Activated CD8-positive, alpha-beta memory T cell treated with anti-CD3 and anti-CD28 coated beads for 4 hours (primary cell): ENCODE measurements at regions not wholly inside any gene's neighbourhood (a gene's known extent, or its start where the extent isn't known, plus 50 kb on each side); places are given as distances from the start of the nearest gene placed in this dataset.

Source experiments
- DNase-seq, 2 donors: peaks; one replicate each; pipeline ENCODE4 v3.0.0-alpha.2; 2020; ENCODE audit warnings: low read depth in 2 of 2

DNA sequence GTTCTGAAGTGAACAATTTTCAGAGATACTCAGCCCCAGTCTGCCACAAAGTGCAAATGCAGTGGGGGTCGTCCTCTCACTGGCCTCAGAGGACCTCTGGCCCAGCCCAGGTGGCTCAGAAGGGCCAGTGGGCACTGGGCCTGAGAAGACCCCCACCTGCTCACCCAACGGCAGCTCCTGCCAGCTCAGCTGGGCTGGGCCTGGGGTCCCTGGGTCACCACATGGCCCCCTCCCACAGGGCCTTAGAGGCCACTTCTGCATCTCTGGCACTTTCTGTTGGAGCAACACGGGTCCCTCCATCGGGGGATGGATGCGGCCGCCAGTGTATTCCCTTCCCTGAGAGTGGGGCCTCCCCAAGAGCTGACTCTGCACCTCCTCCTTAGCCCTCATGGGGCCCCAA, 262.7 kb upstream of the KCNH8 start:
- DNase-seq, result no peak

DNA sequence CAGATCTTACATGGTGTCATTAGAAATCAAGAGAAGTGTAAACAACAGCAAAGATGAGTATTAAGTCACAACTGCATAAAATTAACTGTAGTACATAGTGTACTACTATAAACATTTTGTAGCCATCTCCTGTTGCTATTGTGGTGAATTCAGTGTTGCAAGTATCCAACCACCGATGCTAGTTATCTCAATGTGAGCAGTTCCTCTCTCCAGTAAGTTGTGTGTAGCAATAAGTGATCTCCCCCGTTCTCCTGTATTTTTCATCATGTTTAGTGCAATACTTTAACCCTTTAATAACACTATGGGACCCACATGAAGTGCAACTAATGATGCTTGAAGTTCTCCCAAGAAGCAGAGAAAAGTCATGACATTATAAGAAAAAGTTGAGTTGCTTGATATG, 264.7 kb upstream of the KCNH8 start:
- no peak for DNase-seq

DNA sequence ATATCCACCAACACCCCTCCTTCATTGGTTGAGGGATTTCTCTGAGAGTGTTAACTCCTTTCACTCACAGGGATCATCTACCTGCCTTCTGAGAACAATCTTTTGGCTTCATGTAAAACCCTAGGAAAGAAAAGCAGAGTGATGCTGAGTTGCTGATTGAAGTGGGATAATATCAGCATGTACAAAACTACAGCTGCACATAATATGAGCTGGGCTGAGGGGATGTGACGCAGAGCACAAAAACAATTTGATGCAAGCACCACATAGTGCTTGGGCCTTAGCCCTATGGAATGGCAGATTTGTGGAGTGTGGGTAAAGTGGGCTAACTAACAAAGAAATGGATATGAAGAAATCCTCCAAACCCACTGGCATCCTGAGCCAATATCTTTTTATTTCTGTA, 267.6 kb upstream of the KCNH8 start:
- DNase-seq, result no peak

DNA sequence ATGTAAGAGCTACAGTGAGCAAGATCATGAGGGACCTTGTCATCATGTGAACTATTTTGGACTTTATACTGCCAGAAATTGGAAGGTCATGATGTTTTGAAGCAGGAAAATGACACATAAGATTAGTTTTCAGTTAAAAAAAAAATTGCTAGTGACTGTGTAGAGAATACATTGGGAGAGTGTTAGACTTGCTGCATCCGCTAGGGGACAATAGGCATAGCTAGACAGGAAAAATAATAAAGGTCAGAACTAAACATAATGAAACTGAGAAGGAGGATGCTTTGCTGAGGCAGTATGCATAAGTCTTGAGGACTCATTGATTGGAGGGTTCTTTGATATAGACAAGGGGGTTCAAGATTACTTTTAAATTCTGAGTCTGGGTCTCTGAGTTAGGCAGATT, 275.8 kb upstream of the KCNH8 start:
- DNase-seq, result no peak

DNA sequence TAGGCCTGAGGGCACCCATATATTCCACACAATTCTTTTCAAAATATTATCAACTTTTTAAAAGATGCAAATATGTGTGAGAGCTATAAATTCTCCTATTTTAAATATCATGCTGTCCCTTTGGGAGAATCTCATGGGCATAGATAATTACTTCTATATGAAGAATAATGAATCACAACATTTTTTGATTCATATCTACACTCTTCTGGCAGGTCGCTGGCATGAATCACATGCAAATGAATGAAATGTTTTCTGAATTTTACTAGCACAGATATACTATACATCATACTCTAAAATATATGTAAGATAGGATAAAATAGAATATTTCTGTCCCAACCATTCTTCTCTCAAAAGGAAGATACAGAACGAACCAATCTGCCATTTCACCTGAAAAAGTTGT, 277.7 kb upstream of the KCNH8 start:
- no peak for DNase-seq

DNA sequence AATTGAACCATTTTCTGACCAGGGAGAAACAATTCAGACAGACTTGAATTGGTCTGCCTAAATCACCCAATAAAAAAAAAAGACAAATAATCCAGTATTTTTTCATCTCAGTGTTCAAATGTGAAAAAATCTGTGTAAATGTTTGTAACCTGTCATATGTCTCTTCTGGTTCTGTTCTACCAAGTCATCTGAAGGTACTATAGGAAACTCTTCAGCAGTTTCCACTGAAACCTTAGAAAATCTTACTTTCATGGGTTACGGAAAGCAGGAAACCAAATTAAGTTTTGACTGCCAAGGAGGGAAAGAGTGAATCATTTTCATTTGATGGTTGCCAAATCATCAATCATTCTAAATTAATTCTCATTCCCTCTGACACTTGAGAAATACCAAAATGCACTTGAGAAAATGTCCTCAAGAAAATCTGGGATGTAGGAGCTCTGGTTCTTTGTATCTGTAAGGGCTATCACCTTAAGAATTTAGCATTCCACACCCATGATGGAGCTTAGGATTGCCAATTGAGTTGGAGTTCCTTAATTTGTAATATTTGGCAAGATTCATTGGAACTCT, 278.2 kb upstream of the KCNH8 start:
- no peak for DNase-seq

DNA sequence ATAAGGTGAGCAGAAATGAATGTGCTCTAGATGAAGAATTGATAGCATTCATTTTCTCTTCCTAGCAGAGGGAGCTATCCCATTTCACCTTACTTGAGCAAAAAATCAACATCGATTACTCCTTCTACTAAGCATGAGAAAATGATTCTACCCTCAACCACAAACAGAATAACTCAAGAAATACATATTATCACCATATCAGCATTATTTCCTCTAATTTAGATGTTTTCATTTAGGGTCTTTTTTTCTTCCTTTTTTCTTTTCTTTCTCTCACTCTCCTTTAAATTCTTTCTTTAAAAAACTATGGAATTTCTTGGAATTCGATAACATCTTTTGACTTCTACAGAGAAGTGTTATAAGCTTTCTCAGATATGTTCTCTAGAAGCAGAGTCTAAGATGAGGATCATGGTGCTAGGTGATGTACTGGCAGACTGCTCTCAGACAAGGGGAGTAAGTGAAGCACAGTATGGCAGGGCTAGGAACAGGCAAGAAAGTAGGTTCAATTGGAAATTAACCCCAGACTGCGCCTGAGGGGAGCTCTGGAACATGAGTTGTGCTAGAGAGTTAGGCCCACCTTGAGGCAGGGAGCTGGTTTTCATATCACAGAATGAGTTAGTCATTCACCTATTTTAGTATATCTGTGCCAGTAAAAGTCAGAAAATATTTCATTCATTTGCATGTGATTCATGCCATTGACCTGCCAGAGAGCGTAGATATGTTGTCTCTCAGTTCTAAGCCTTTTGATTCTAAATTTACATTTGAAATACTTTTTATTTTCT, 279.2 kb upstream of the KCNH8 start:
- DNase-seq, result no peak

DNA sequence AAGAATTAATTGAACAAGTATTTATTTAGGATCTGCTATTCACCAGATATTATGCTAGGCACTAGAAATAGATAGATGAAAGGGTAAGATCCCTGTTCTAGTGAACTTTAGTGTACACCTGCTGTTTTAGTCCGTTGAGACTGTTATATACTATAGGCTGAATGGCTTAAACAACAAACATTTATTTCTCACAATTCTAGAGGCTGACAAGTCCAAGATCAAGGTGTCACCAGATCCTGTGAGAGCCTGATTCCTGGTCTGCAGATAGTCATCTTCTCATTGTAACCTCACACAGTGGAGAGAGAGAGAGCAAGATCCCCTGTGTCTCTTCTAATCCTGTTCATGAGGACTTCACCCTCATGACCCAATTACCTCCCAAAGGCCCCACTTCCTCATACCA, 281.4 kb upstream of the KCNH8 start:
- DNase-seq, result no peak

DNA sequence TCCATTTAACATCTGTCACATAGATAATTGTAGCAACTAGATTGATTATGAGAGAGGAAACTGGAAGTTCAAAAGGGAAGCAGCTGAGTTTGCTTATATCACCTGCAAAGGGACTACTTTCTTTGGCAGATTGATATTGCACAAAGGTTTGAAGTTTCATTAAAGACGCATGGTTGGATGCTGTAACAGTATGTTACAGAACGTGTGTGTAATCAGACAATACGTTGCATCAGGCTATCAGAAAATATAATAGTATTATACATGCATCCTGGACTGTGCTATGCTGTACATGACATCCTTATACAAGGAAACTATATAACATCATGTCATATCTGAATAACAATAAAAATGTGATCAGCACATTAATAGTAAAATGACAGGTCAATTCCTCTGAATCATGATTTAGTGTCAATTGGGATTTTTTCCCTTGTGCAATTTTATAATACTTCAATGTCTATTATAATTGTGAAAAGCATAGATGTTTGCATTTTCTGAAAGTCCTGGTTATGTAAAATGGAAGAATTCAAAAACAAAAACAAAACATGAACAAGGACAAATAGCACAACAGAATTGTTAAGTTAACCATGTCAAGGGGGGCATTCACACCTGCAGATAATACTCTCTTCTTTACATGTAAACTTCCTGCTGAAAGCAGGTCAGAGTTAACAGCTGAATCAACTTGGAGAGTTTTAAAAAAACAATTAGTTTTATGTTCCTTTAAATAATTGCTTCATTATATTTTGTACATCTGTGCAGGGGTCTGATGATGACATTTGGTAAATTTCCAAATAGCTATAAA, 283.2 kb upstream of the KCNH8 start:
- DNase-seq, result no peak

DNA sequence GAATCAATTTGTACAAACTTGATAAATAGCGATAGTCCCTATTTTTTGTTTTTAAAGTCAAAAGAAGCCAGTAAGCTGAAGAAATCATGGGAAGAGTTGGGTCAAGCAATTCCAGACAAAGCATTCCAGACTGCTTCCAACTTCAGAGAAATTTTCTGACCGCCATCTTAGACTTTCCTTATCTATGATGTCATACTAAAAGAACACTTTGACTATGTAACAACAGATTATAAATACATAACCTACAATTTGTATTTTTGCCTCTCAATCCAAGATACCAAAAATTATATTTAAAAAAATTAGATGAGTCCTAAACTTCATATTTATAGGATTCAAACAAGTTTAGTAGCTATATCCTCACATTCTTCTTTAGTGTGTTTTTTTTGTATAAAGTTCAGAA, 286.2 kb upstream of the KCNH8 start:
- no peak for DNase-seq

DNA sequence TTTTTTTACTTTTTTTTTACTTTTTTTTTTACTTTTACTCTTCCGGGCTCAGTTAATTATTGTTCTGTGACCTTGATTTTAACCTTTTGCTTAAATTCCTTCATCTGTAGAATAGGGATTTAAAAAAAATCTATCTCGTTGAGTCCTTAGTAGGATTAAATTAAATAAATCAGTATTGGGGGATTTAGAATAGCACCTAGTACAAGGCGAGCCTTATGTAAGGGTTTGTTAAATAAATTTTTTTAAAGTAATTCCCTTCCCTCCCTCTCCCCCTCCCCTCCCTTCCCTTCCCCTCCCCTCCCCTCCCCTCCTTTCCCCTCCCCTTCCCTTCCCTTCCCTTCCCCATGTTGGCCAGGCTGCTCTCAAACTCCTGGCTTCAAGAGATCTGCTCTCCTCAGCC, 287.2 kb upstream of the KCNH8 start:
- no peak for DNase-seq

DNA sequence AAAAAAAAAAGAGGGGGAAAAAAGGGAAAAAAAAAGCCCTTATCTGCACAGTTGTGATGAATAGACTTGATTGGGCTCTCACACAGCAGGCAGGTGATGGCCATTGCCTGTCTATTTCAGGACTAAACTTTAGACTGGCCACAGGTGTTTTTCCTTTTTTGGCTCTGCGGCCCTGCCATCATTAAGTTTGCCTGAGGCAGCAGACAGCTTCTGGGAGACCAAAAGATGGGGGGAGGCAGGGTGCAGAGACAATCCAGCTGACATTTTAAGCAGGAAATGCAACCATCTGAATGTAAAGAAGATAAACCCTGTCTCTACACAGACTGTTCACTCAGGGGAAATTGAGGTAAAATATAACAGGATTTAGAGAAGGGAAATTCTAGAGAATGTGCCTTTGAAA, 295.0 kb upstream of the KCNH8 start:
- no peak for DNase-seq

DNA sequence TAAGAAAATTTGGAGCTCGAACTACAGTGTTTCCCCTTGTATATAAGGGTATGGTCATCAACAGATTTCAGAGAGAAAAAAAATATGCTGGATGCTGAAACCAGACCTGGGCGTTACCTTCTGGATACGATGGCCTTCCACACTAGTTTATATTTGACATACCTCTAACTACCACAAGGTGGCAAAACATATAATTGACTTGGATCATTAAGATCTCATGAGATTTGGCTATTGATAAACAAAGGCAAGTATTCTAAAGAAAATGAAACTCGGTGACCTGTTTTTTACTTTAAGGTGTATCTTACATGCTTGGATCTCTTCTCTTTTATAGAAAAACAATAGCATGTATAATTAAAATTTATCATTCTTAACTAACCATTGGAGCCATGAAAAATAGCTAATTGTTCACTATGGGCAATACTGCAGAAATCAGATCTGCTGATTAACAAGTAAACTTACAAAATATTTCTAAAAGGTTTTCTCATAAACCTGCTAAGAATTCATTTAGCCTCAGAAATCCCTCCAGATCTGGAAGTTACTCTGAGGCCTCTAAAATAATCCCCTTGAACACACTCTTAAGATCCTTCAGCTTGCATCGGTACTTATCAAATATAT, 300.6 kb upstream of the KCNH8 start:
- DNase-seq, result no peak

DNA sequence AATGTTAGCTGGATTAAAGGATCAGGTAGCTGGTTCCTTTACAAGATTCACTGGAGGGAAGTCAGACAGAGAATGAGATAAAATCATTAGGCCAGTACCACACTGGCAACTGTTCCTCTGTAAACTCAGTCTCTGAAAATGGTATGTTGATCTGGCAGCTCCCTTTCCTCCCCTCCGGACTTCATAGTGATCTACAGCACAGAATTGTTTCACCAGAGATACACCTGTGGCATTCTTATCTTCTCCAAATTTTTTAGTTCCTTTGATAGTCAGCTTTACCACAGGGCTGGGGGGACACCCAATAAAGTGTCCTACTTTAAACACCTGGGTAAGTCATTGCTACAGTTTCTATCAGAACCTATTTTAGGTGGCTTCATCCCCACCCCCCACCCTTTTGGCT, 304.3 kb upstream of the KCNH8 start:
- no peak for DNase-seq

DNA sequence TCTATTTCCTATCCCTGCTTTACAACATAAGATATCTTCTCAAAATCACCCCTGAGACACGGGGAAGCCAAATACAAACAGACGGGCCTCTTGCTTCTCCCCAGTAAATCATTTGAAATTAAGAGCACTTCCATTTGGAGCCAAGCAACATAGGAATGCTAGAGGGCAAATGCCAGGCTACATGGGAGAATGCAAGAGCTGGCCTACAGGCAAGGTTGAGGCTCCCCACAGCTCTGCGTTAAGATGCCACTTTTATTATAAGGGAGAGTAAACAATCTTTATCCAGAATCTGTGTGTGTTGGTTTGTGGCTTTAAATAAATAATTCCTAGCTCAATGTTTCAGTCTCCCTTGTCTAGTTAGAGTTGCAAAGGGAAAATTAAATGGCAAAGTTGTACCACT, 305.1 kb upstream of the KCNH8 start:
- no peak for DNase-seq

DNA sequence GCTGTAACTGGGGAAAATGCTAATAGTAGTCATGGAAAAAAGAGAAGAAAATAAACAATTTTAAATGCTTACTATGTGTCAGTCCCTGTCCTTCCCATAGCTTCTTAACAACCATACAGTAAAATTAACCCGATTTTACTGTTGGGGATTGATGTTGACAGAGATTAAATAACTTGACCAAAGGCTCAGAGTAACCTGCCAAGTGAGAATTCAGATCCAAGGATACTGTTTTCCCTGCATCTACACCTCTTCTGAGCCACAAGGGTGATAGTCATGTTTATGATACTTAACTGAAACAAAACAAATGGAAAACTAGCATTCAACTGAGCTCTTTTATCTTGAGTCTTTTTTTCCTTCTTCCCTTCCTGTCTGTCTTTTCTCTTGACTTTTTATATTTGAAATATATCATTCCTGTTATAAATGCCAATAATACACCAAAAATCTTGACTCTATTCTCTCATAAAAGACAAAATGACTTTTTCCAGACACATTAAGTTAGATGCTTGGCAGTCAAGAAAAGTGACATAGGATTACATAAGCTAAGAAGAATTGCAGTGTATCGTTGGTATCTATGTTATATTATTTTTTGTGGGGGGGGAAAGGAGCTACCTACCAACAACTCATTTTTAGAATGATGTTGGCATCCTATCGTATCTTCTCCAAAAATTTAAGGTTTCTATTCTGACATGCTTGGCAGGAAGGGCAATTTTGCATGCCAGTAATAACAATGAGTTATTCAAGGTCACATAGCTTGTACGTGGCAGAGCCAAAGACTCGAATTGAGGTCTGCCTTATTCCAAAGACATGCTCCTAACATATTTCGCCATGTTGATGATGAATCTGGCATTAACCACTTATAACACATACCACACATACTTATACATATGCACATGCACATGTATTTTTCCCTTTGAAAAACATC, 306.6 kb upstream of the KCNH8 start:
- no peak for DNase-seq

DNA sequence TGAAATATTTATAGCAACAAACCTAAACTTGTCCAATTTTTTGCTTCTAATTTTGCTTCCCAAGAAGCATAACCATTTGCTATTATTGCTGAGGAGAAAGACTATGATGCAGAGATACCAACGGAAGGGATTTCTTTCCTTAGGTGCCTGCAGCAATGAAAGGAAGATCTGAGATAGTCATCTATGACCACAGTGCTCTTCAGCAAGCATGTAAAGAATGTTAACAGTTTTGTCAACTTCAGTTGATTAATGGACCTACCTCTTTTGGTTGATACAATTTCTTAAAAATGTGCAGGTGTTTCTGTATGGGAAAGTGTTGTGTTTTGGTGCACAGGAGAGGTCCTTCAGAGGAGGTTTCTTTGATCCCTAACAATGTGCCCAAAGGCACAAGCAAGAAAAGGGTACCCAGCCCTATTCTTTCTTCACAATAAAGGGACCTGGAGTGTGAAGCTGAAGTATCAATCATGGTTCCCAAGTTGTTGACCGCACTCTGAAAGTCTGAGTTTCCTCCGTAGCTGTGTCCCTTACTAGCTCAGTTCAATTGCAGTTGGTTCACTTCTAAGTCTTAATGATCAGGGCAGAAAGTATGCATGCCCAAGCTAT, 307.7 kb upstream of the KCNH8 start:
- DNase-seq, result no peak

DNA sequence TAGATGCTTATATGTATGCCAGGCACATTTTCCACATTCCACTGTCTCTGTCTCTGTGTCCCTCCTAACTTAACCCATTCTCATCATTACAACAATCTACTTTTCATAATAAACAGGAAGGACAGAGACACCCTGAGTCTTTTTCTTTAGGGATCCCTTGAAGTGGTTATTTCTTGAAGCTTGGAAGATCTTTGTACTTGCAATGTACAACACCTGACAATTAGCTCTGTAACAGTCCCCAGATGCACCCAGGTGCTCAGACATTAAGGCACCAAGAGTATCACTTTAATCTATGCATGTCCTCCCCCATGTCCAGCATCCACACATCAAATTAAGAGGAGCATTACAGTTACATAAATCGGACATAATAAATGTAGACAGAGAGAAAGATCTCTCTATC, 309.6 kb upstream of the KCNH8 start:
- no peak for DNase-seq

DNA sequence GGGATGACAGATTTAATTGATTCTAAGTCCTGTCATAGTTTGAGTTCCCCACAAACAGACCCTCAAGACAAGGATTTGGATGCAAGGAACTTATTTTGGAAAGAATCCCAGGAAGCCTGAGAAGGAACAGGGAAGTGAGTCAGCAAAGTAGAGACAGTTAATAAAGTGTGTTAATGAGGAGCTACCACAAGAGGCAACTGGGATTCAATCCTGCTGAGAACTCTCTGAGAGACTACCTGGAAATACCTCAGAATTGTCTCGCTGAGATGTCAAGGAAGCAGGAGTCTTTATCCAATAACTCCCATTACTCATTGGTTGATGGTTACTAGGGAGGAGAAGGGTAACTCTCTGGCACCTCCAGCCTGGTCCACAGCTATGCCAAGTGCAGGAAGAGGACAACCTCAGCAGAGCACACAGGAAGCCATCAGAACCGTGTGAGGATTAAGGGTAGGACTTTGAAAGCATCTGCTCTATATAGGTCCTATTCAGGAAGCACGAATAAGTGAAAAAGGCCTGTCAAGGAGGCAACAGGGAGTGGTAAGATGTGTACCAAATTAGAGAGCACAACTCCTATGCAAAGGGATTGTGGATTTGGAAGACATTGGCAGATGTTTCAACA, 311.1 kb upstream of the KCNH8 start:
- no peak for DNase-seq

DNA sequence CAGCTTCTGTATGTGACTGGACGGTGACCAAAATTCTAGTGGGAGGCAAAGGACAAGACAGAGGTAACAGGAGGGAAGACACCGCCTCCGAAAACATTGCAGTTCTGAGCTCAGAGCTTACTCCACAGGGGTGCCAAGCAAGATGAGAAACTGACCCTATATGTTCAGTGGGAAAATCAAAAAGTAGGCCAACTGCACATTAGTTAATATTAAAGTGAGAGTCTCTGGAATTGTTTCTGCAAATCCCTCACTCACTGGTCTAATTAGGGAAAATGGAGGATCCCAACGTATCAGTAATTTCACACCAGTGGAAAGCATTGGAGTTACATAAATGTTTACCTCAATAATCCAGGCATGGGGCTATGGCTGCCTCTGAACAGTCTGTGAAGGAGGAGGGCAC, 313.3 kb upstream of the KCNH8 start:
- no peak for DNase-seq

DNA sequence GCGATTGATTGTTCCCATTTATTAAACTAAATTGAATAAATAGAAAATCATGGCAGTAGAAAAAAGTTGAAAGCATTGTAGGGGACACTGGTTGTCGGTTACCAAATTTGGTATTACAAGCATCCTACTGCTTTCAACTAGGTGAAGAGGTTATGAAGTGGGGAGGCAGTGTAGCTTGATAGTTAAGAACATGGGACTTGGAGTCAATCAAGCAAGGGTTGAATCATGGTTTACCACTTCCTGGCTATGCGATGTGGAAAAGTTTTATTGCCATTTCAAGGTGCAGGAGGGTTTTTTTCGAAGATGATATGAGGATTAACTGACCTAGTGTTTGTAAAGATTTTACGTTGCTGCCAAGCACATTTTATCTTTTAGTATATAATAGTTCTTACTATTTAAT, 318.2 kb upstream of the KCNH8 start:
- no peak for DNase-seq
